ENCODE measurements at regions not wholly inside any gene's neighbourhood (a gene's known extent, or its start where the extent isn't known, plus 50 kb on each side); places are given as distances from the start of the nearest gene placed in this dataset.

- TF ChIP-seq CTCF (conservative IDR thresholded peaks at IDR 0.05 in 1 of 2, IDR thresholded peaks at IDR 0.05 in 1 of 2; ENCODE audit: extremely low read depth in 1 of 2, insufficient read depth in 1 of 2, low read depth in 1 of 2, low read length in 2 of 2) (no peak), EZH2 (IDR thresholded peaks at IDR 0.05; ENCODE audit: borderline replicate concordance, low read length) (no peak)
Measured at GRCh38 chr6:92469186-92469828, 950.1 kb downstream of the EPHA7 start.

Measured in mammary epithelial cell (primary cell).